22Rv1 (cell line): ENCODE measurements at regions not wholly inside any gene's neighbourhood (a gene's known extent, or its start where the extent isn't known, plus 50 kb on each side); places are given as distances from the start of the nearest gene placed in this dataset.

Experiments
- CTCF ChIP-seq: fragments of 450-650 bp; IDR thresholded peaks from 2 replicates; pipeline ENCODE4 v1.5.1; 2017; ENCODE audit warnings: mild to moderate bottlenecking
- ZFX ChIP-seq: fragments of 450-650 bp; IDR thresholded peaks from 2 replicates; pipeline ENCODE4 v1.6.1; 2017; ENCODE audit warnings: antibody characterized with exemption, borderline replicate concordance

- TF ChIP-seq CTCF (no peak), ZFX (no peak)
These were observed 723.9 kb downstream of the SH3BGRL start for GRCh38 chrX:81925812-81926211.
